ENCODE measurements at regions not wholly inside any gene's neighbourhood (a gene's known extent, or its start where the extent isn't known, plus 50 kb on each side); places are given as distances from the start of the nearest gene placed in this dataset.

DNA sequence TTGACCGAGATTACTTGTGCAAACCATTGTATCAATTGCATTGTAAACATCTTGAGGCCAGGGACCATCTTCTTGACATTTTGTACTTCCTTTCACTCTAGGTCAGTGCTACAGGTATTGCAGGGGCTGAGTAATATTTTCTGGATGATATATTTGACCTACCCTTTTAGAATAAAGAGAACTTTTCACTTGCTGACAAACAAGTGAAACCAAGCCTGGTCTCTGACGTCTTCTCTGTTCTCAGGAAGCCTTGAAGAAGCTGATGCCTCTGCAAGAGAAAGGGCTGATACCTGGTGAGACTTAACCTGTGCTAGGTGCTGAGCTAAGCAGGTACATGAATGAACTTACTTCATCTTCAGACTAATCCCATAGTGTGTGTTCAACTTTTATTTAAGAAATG lies 60.5 kb upstream of the GGTLC1 start:
- TF ChIP-seq, protein P1, sequence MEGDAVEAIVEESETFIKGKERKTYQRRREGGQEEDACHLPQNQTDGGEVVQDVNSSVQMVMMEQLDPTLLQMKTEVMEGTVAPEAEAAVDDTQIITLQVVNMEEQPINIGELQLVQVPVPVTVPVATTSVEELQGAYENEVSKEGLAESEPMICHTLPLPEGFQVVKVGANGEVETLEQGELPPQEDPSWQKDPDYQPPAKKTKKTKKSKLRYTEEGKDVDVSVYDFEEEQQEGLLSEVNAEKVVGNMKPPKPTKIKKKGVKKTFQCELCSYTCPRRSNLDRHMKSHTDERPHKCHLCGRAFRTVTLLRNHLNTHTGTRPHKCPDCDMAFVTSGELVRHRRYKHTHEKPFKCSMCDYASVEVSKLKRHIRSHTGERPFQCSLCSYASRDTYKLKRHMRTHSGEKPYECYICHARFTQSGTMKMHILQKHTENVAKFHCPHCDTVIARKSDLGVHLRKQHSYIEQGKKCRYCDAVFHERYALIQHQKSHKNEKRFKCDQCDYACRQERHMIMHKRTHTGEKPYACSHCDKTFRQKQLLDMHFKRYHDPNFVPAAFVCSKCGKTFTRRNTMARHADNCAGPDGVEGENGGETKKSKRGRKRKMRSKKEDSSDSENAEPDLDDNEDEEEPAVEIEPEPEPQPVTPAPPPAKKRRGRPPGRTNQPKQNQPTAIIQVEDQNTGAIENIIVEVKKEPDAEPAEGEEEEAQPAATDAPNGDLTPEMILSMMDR (IDR thresholded peaks at IDR 0.05): no peak
- TF ChIP-seq EP300 (IDR thresholded peaks at IDR 0.05) (no peak), POLR2A (IDR thresholded peaks at IDR 0.05) (no peak)
